ENCODE measurements at regions not wholly inside any gene's neighbourhood (a gene's known extent, or its start where the extent isn't known, plus 50 kb on each side); places are given as distances from the start of the nearest gene placed in this dataset.
A peak's percentile ranks its signal among the peaks of the same experiment; 100 is the strongest.

- no peak overlapping the region for H3K27ac ChIP-seq
- no peak for TF ChIP-seq CTCF (IDR thresholded peaks at IDR 0.05)
- intact Hi-C loops (cut with DNase I) = no loop called here
- no peak overlapping the region for H3K4me3 ChIP-seq
- DNase-seq (no peak), ATAC-seq (peak in 4 of 8 donors; percentile 26 to 78 (median 34))
- H3K36me3 ChIP-seq = no peaks in the 10 kb centered on the region
- no peaks in the 10 kb centered on the region for H3K27me3 ChIP-seq
- no peaks in the 10 kb centered on the region for H3K9me3 ChIP-seq
- H3K4me1 ChIP-seq = peaks cover 0 to 6% (median 0%) of the 10 kb centered on the region in 9 donors
- 57 to 65% methylated on average over 10 of the region's 10 CpGs for WGBS, 2 donors
These were observed 118.0 kb upstream of the PPARGC1A start for GRCh38 chr4:24007860-24008261.

- Histone ChIP-seq H3K36me3 (no peaks in the 10 kb centered on the region), H3K4me1 (peaks cover 0 to 6% (median 0%) of the 10 kb centered on the region in 9 donors), H3K27me3 (no peaks in the 10 kb centered on the region), H3K9me3 (no peaks in the 10 kb centered on the region), H3K4me3 (no peak overlapping the region), H3K27ac (no peak overlapping the region)
- ATAC-seq (no peak), DNase-seq (no peak)
- WGBS, 2 donors = 91 to 92% methylated on average over 1 of the region's 1 CpG
- intact Hi-C loops (cut with DNase I) = no loop called here
- TF ChIP-seq CTCF (IDR thresholded peaks at IDR 0.05) = no peak
These were observed 116.4 kb upstream of the PPARGC1A start for GRCh38 chr4:24006269-24006668.

- Histone ChIP-seq H3K9me3 (no peaks in the 10 kb centered on the region), H3K27ac (no peak overlapping the region), H3K36me3 (no peaks in the 10 kb centered on the region), H3K27me3 (no peaks in the 10 kb centered on the region), H3K4me3 (no peak overlapping the region), H3K4me1 (peaks cover 0 to 6% (median 0%) of the 10 kb centered on the region in 9 donors)
- intact Hi-C loops (cut with DNase I) = no loop called here
- TF ChIP-seq CTCF (IDR thresholded peaks at IDR 0.05) = no peak
- no peak for ATAC-seq
- WGBS, 2 donors = 66 to 67% methylated on average over 4 of the region's 4 CpGs
- no peak for DNase-seq
These were observed 114.1 kb upstream of the PPARGC1A start for GRCh38 chr4:24003926-24004325.

GRCh38 chr4:24003496-24003895, 113.6 kb upstream of the PPARGC1A start:
- Histone ChIP-seq H3K4me3 (no peak overlapping the region), H3K27me3 (no peaks in the 10 kb centered on the region)
- intact Hi-C loops (cut with DNase I) = no loop called here

More at GRCh38 chr4:24003496-24003895, 113.6 kb upstream of the PPARGC1A start:
- Histone ChIP-seq H3K4me1 (peaks cover 0 to 6% (median 0%) of the 10 kb centered on the region in 9 donors), H3K36me3 (no peaks in the 10 kb centered on the region), H3K9me3 (no peaks in the 10 kb centered on the region), H3K27ac (no peak overlapping the region)
- no peak for ATAC-seq
- no peak for TF ChIP-seq CTCF (IDR thresholded peaks at IDR 0.05)
- DNase-seq = no peak
- WGBS, 2 donors = 51 to 56% methylated on average over 3 of the region's 3 CpGs
